RKO (cell line): ENCODE measurements at regions not wholly inside any gene's neighbourhood (a gene's known extent, or its start where the extent isn't known, plus 50 kb on each side); places are given as distances from the start of the nearest gene placed in this dataset.
"Not testable (repeated sequence)": the region's sequence is repeated elsewhere in the genome, so short reads cannot be mapped to it uniquely, and the experiment has no call there.

ENCODE experiments used
- DNase-seq: peaks from one replicate; pipeline ENCODE4 v3.0.0-alpha.2; 2016; ENCODE audit warnings: low spot score

GRCh38 chr2:138390316-138390945 is 111.1 kb upstream of the SPOPL start:
- DNase-seq, result no peak

DNA sequence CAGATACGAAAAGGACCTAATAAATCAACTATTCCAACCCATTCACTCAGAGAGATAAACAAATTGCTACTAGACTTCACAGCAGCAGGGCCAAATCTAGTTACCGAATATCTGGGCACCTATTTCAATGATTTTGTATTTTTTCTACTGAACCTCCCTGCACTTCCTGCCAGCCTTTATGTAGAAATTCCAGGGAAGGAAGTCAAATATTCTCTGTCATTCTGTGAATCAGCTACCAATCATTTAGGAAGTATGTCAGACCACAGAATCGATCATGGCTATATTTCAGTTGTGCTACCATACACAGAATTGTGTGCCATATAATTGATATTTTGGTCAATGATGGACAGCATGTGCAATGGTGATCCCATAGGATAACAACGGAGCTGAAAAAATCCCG is 109.6 kb upstream of the SPOPL start:
- peak; percentile 19 for DNase-seq

- DNase-seq, result peak; percentile 30
Observed at GRCh38 chr2:138395565-138396306, 105.8 kb upstream of the SPOPL start.

DNA sequence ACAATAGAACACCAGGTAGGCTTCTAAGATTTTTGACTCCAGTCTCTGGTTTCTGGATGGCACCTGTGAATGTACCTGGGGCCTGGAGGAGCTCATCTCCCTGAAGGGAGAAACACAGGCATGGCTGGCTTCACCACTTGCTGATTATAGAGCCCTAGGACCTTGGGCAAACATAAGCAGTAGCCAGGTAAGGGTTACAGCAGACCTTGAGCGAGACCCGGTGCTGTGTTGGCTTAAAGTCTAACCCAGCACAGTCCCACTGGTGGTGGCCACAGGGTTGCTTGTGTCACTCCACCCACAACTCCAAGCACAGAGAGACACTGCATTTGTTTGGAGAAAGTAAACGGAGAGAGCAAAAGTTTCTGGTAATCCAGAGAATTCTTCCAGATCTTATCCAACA is 104.7 kb upstream of the SPOPL start:
- no peak for DNase-seq

- no peak for DNase-seq
Observed at GRCh38 chr2:138403431-138403927, 98.1 kb upstream of the SPOPL start.

DNA sequence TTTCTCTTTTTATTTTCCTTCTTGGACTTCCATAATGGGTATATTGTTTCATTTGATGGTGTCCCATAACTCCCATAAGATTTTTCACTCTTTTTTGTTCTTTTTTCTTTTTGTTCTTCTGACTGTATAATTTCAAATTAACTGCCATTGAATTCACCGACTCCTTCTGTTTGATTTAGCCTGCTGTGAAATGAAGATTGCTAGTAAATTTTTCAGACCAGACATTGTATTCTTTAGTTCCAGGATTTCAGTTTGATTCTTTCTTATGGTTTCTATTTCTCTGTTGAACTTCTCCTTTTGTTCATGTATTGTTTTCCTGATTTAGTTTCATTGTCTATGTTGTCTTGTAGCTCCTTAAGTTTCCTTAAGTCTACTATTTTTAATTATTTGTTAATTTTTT is 87.6 kb upstream of the SPOPL start:
- DNase-seq, result no peak

DNA sequence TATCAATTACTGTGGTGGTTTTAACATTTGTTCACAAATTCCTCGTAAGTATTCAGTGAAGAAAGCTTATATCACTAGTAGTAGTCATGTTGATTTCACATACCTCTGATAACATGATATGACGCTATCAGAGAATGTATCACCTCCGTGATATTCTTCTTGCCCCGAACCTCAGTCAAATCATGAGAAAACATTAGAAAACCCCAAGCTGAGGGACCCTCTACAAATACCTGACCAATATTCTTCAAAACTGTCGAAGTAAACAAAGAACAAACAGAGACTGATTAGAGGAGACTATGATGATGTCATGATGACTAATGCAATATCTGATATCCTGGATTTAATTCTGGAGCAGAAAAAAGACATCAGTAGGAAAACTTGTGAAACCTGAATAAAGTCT is 85.6 kb upstream of the SPOPL start:
- no peak for DNase-seq

GRCh38 chr2:138418453-138418852 is 83.1 kb upstream of the SPOPL start:
- DNase-seq, result no peak

DNA sequence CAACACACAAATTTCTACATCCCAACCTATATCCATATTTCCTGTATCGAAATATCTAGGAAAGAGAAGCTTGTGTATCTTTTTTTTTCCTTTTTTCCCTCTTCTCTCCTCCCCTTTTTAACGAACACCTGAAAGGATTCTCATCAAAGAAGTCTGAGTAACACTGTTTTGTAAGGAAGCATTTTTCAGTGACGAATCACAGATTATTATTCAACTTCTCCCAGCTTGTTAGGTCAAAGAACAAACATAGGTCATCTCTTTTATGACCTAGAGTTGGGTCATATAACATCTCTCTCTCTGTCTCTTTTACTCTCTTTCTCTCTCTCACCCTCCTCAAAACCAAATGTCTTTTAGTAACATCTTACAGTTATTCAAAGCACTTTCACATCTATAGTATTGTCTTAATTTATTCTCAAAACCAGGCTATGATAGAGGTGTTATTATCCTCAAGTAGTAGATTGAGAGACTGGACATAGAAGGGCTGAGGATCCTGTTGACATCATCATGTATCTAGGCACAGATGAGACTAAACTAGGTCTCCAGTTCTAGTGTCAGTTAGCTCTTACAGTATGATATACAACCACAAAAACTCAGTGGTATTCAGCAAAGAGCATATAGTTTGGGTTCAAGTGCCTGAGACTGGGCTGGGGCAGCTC is 80.1 kb upstream of the SPOPL start:
- peak; percentile 83 for DNase-seq

DNA sequence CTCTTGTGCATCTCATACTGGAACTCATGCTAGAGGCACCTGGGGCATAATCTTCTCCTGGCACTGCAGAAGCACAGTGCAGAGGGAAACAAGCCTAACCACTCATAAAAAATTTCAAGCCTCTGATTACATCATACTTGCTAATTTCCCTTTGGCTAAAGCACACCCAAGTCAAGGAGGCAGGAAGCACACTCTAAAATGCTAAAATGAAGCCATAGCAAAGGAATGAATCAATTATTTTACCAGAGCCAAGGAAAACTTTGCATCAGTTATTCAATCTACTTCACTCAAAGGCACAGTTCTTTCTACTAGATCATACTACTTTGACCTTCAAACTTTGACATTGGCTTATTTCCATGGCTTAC is 79.6 kb upstream of the SPOPL start:
- peak; percentile 61 for DNase-seq

- DNase-seq, result no peak
Observed at GRCh38 chr2:138423198-138423597, 78.4 kb upstream of the SPOPL start.

DNA sequence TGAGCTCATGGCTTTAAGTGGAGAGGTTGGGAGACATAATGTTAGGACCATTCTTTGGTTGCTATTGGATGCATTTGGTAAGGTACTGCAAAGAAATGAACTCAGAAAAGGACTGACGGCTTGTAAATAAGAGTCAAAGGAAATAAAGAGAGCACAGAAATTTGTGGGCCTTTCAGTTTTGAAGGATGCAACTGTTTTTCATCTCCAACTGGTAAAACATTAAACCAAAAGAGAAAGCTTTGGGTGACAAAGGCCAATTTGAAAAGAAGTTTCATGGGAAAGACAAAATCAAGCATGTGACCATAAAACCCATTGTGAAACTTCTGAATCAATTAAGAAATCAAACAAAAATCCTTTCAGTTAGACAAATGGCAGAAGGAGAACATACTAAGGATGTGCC is 77.8 kb upstream of the SPOPL start:
- DNase-seq, result no peak

GRCh38 chr2:138424436-138425140 is 77.0 kb upstream of the SPOPL start:
- DNase-seq, result no peak

- not testable (repeated sequence) for DNase-seq
Observed at GRCh38 chr2:138426116-138426515, 75.5 kb upstream of the SPOPL start.

GRCh38 chr2:138428710-138429440 is 72.7 kb upstream of the SPOPL start:
- DNase-seq, result no peak

- DNase-seq, result no peak
Observed at GRCh38 chr2:138430181-138430580, 71.4 kb upstream of the SPOPL start.

DNA sequence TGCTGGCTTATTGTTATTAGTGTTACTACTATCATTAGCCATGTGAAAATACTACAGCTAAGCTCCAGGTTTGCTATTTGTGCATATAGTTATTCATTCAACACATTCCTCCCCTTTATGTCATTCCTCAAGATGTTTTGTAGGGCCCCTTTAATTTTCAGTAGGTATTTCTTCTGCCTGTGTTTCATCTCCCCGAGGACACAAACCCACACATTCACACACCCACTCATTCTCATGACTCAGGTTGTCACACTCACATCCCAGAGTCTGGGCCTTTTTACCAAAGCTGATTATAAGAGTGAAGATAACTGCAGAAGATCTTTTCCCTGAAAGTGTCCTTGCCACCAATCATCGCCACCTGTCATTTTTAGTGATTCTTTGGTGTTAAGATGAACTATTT is 68.6 kb upstream of the SPOPL start:
- DNase-seq, result peak; percentile 15

DNA sequence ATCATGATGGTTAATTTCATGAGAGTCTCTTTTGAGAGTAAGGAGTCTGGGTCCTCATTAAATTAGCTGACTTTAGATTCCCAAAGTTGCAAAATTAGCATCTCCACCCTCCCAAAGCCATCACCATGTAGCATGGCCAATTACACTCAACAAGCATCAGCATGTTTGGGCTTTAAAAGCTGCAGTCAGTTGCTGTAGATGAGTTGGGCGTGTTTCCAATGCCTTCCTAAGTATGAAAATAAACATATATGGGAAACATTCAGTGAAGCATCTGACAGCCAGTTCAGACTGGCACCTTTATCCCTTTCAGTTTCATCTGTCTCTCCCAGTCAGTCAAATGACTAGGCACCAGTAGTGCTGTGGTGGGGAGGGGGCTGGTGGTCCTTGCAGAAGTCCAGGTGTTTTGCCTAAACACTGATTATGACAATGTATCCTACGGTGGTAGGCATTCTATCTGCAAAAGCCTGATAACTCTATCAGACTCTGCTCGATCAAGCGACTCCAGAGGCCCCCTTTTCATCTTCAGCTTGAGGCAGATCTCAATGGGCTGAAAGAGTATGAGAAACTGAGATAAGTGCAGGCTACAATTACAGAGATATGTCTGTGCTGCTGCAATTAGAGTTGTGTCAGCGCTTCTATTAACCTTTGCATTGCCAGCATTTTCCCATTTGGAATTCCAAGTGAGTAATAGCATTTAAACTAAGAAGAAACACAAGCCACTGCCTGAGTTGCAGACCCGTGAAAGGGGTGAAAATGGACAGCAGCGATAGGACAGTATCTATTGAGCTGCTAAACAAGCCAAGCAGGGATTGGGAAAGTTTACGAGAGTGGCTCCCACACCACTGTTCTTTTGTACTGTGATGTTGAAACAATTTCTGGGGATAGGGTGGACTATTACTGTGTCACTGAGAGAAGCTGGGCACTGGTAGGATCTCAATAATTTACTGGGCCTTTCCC is 67.3 kb upstream of the SPOPL start:
- no peak for DNase-seq

DNA sequence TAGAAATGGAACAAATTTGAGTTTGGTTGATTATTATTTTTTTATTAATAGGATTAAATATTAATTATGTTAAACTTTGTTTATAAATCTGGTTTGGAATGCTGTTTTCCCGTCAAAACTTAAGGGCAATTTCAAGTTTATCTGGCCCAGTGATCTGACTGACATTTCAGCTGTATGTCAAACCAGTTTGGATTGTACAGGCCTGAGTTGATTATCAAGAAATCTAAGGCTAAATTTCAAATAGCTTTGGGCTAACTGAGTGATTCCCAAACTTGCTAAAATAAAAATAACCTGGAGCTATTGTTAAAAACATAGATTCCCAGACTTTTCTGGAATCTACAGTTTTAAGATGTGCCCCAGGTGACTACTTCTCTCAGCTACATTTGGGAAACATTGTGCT is 65.9 kb upstream of the SPOPL start:
- no peak for DNase-seq

DNA sequence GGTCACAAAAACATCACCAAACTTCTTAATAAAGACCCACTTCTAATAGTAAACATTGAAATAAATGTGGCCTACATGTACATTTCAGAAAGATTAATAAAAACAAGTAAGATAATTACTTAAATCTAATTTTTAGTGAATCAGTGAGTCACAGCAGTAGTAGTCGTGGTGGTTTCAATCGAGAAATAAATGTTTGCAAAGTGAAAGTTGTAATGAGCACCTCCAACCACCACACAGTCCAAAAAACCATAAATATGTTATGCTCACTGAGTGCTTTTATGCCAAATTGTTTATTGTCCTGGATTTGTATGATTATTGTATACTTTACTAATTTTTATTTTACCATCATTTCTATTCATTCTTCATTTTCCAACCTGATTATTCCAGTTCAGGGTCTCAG is 61.8 kb upstream of the SPOPL start:
- DNase-seq, result no peak

DNA sequence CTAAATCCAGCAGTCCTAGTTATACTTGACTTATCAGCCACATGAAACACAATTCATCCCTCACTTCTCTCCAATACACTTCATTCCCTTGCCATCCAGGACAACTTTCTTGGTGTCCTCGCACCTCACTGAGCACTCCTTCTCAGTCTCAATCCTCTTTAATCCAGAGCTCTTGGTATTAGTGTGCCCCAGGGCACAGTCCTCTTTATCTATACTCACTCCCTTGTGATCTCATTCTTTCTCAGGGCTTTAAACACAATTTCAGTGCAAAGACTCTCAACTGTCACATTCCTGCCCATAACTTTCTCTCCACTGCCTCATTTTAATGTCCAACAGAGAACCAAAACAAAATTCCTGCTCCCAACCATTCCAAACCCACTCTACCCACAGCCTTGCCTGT is 60.8 kb upstream of the SPOPL start:
- DNase-seq, result no peak
